PFSK-1 (cell line): ENCODE measurements at regions not wholly inside any gene's neighbourhood (a gene's known extent, or its start where the extent isn't known, plus 50 kb on each side); places are given as distances from the start of the nearest gene placed in this dataset.

Source experiments
- POLR2AphosphoS5 ChIP-seq: IDR thresholded peaks from 2 replicates; pipeline ENCODE4 v1.6.1; 2012; ENCODE audit warnings: low read depth, mild to moderate bottlenecking, control low read depth, low read length, moderate library complexity
- TAF1 ChIP-seq: IDR thresholded peaks from 2 replicates; pipeline ENCODE4 v1.6.1; 2012; ENCODE audit warnings: low read length, control low read depth, borderline replicate concordance; ENCODE audit not compliant: insufficient read depth

DNA sequence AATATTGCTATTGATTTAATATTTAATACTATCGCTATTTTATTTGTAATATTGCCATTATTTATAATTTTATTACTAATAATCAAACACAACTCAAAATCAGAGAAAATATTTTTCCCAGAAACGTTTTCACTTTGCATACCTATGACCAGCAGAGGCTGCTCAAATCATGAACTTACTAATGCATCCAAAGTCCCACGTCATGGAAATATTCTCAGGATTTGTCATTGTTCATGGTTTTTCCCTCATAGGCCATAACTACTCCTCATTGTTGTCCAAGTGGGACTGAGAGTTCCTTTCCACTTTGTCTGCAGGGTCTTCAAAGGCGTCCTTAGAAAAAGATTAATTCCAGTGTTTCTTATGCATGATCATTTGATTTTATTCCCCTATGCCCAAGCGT lies 344.8 kb downstream of the THBS2 start:
- TF ChIP-seq POLR2AphosphoS5 (no peak), TAF1 (no peak)
